ENCODE measurements at regions not wholly inside any gene's neighbourhood (a gene's known extent, or its start where the extent isn't known, plus 50 kb on each side); places are given as distances from the start of the nearest gene placed in this dataset.

GRCh38 chr13:110061270-110061669 is 245.7 kb downstream of the COL4A1 start:
- H3K4me3 ChIP-seq (replicated peaks; ENCODE audit: low read depth, low read length) = no peak overlapping the region
- DNase-seq (ENCODE audit: extremely low read depth, low read depth) = no peak
- no peak for TF ChIP-seq CTCF (IDR thresholded peaks at IDR 0.05; ENCODE audit: low read depth, low read length, missing control alignments)

GRCh38 chr13:110057052-110057451 is 249.9 kb downstream of the COL4A1 start:
- no peak for DNase-seq (ENCODE audit: extremely low read depth, low read depth)
- no peak for TF ChIP-seq CTCF (IDR thresholded peaks at IDR 0.05; ENCODE audit: low read depth, low read length, missing control alignments)
- no peak overlapping the region for H3K4me3 ChIP-seq (replicated peaks; ENCODE audit: low read depth, low read length)

DNA sequence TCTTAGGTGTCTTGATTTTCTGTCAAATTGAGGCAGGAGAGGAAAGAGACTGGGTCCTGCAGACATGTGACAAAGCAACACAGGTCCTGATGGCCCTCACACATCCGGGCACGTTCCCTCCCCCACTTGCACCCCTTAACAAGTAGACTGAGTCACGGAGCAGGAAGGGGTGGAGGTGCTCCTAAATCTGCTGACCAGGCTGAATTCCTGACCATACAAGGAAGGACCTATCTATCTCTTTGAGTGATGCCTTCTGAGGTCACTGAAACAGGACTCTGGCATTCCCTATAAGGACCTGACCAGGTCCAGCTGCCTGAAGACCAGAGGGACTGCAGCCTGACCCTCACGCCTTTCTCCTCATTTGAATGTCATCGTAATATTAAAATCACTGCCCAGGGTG is 250.3 kb downstream of the COL4A1 start:
- no peak for TF ChIP-seq CTCF (IDR thresholded peaks at IDR 0.05; ENCODE audit: low read depth, low read length, missing control alignments)
- no peak overlapping the region for H3K4me3 ChIP-seq (replicated peaks; ENCODE audit: low read depth, low read length)
- no peak for DNase-seq (ENCODE audit: extremely low read depth, low read depth)

DNA sequence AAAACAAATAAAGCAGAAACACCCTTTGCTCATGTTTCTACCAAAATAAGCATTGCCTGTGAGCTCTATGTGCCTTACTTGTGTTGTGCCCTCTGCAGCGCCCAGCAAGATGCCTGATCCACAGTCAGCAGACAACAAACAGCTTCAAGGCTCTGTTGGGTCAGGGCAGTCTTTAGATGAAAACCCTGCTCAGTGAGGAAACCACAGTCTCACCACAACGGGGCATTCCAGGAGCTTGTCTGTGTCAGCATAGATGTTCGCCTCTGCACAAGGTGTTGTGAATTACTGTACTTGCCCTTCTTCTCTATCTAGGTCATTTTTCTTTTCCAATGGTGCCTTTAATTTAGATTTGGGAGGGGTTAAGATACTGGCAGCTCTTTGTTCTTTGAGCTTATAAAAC is 251.9 kb downstream of the COL4A1 start:
- H3K4me3 ChIP-seq (replicated peaks; ENCODE audit: low read depth, low read length) = no peak overlapping the region
- DNase-seq (ENCODE audit: extremely low read depth, low read depth) = no peak
- no peak for TF ChIP-seq CTCF (IDR thresholded peaks at IDR 0.05; ENCODE audit: low read depth, low read length, missing control alignments)

DNA sequence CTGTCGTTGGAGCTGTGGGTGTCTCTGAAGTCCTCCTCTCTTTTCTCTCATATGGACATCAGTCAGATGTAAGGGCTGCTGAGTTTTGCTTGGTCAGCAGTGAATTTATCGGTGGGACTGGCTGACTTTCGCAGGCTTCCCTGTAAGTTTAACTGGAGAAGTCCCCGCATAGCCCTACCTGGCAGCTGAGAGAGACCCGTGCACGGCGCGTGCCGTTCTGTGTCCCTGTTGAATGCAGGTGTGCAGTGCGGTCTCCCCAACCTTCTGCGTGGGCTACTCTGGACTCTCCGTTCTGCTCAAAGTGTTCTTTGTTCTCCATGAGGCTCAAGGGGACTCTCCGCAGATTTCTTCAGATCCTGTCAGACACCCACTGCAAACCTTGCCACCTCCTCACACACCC is 252.9 kb downstream of the COL4A1 start:
- DNase-seq (ENCODE audit: extremely low read depth, low read depth) = no peak
- no peak overlapping the region for H3K4me3 ChIP-seq (replicated peaks; ENCODE audit: low read depth, low read length)
- TF ChIP-seq CTCF (IDR thresholded peaks at IDR 0.05; ENCODE audit: low read depth, low read length, missing control alignments) = no peak

GRCh38 chr13:110047496-110047895 is 259.5 kb downstream of the COL4A1 start:
- no peak for TF ChIP-seq CTCF (IDR thresholded peaks at IDR 0.05; ENCODE audit: low read depth, low read length, missing control alignments)
- DNase-seq (ENCODE audit: extremely low read depth, low read depth) = no peak

GRCh38 chr13:110046811-110047210 is 260.1 kb downstream of the COL4A1 start:
- no peak overlapping the region for H3K4me3 ChIP-seq (replicated peaks; ENCODE audit: low read depth, low read length)
- TF ChIP-seq CTCF (IDR thresholded peaks at IDR 0.05; ENCODE audit: low read depth, low read length, missing control alignments) = no peak
- DNase-seq (ENCODE audit: extremely low read depth, low read depth) = no peak

More at GRCh38 chr13:110047496-110047895, 259.5 kb downstream of the COL4A1 start:
- no peak overlapping the region for H3K4me3 ChIP-seq (replicated peaks; ENCODE audit: low read depth, low read length)
